Panc1 (cell line): ENCODE measurements at regions not wholly inside any gene's neighbourhood (a gene's known extent, or its start where the extent isn't known, plus 50 kb on each side); places are given as distances from the start of the nearest gene placed in this dataset.

Experiments used
- CTCF ChIP-seq: fragments of 450-650 bp; IDR thresholded peaks from 2 replicates; pipeline ENCODE4 v1.5.1; 2017; ENCODE audit warnings: mild to moderate bottlenecking
- TF ChIP-seq, protein P1 (sequence below), 2 experiments: IDR thresholded peaks; 2 replicates each; pipeline ENCODE4 v1.6.1; 2011 to 2012; ENCODE audit warnings: low read depth in 2 of 2, control low read depth in 1 of 2, low read length in 1 of 2, mild to moderate bottlenecking in 1 of 2, moderate library complexity in 1 of 2; ENCODE audit not compliant: insufficient read depth in 1 of 2

GRCh38 chr10:128480601-128481000, 354.4 kb upstream of the MKI67 start:
- TF ChIP-seq, protein P1, sequence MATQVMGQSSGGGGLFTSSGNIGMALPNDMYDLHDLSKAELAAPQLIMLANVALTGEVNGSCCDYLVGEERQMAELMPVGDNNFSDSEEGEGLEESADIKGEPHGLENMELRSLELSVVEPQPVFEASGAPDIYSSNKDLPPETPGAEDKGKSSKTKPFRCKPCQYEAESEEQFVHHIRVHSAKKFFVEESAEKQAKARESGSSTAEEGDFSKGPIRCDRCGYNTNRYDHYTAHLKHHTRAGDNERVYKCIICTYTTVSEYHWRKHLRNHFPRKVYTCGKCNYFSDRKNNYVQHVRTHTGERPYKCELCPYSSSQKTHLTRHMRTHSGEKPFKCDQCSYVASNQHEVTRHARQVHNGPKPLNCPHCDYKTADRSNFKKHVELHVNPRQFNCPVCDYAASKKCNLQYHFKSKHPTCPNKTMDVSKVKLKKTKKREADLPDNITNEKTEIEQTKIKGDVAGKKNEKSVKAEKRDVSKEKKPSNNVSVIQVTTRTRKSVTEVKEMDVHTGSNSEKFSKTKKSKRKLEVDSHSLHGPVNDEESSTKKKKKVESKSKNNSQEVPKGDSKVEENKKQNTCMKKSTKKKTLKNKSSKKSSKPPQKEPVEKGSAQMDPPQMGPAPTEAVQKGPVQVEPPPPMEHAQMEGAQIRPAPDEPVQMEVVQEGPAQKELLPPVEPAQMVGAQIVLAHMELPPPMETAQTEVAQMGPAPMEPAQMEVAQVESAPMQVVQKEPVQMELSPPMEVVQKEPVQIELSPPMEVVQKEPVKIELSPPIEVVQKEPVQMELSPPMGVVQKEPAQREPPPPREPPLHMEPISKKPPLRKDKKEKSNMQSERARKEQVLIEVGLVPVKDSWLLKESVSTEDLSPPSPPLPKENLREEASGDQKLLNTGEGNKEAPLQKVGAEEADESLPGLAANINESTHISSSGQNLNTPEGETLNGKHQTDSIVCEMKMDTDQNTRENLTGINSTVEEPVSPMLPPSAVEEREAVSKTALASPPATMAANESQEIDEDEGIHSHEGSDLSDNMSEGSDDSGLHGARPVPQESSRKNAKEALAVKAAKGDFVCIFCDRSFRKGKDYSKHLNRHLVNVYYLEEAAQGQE (IDR thresholded peaks at IDR 0.05; ENCODE audit: insufficient read depth in 1 of 2, low read depth in 2 of 2, low read length in 1 of 2): no peak
- no peak for TF ChIP-seq CTCF
